BLaER1 treated with 17β-estradiol and CSF1 and Interleukin-3, amounts not matched to agents 10 nM and 100 nM (cell line): ENCODE measurements at regions not wholly inside any gene's neighbourhood (a gene's known extent, or its start where the extent isn't known, plus 50 kb on each side); places are given as distances from the start of the nearest gene placed in this dataset.

Experiments
- H3K27ac ChIP-seq, 11 experiments: shearing (Covaris generic); formaldehyde crosslinking; 2 replicates each; pipeline ENCODE4 v1.8.1; 2022
- H3K27me3 ChIP-seq, 11 experiments: shearing (Covaris generic); formaldehyde crosslinking; 2 replicates each; pipeline ENCODE4 v1.8.1; 2022
- H3K36me3 ChIP-seq, 11 experiments: shearing (Covaris generic); formaldehyde crosslinking; 2 replicates each; pipeline ENCODE4 v1.8.1; 2022
- H3K4me1 ChIP-seq, 10 experiments: shearing (Covaris generic); formaldehyde crosslinking; 2 replicates each; pipeline ENCODE4 v1.8.1; 2022
- H3K4me2 ChIP-seq, 11 experiments: shearing (Covaris generic); formaldehyde crosslinking; 2 replicates each; pipeline ENCODE4 v1.8.1; 2022
- H3K4me3 ChIP-seq, 10 experiments: shearing (Covaris generic); formaldehyde crosslinking; 2 replicates each; pipeline ENCODE4 v1.8.1; 2022
- H3K9ac ChIP-seq, 11 experiments: shearing (Covaris generic); formaldehyde crosslinking; 2 replicates each; pipeline ENCODE4 v1.8.1; 2022
- H3K9me3 ChIP-seq, 11 experiments: shearing (Covaris generic); formaldehyde crosslinking; replicated peaks in 1 of 11; 2 replicates each; pipeline ENCODE4 v1.8.1; 2022
- H4K20me1 ChIP-seq, 11 experiments: shearing (Covaris generic); formaldehyde crosslinking; 2 replicates each; pipeline ENCODE4 v1.8.1; 2022
- Cebpa-rat ChIP-seq, 11 experiments: shearing (Covaris generic); IDR thresholded peaks; 2 replicates each; pipeline ENCODE4 v1.8.1; 2022

DNA sequence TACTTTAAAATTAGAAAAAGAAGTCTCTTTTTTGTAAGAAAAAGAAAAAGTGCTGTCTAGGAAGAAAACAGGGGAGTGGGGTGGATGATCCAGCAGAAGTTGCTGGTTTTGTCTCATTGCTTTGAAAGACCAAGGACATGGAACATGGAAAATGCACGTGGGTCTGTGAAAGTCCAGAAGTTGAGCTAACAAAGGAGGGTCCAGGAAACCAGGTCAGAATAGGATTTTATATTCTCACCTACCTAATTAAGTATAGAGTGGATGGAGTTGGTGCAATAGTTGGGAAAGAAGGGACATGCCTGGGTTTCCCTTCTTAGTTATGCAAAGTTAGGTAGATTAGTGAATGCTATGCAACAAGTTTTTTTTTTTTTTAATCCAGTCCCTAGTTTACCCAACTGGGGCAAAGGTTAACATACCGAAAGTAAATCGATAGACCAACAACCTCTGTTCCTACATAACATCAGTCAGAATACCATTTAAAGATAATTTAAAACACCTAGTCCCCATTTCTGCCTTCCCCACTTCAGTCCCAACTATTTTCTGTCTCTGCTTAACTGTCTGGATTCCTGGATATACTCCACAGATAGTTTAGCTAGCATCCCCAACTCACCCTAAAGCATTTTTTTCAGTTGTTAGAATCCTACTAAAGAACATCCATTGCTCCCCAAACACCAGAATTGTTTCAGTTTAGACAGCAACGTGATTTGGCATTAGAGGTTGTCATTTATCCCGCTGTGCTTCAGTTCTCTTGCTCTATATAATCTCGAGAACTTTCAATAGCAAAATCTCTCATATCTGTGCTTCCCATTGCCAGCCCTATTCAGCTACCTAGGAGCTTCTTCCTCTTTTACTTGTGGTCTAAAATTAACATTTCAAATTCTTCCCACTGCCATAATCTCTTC, 105.7 kb upstream of the PLPPR5 start:
- Histone ChIP-seq H3K4me1 (peaks cover 0 to 4% (median 0%) of the 10 kb centered on the region in 10 experiments; a peak in 1 of 20 replicates), H3K27ac (no peak overlapping the region), H3K4me2 (no peak overlapping the region), H4K20me1 (no peaks in the 10 kb centered on the region), H3K36me3 (no peaks in the 10 kb centered on the region), H3K27me3 (no peaks in the 10 kb centered on the region), H3K4me3 (no peak overlapping the region), H3K9ac (no peak overlapping the region), H3K9me3 (peaks cover 0 to 6% (median 0%) of the 10 kb centered on the region in 11 experiments; a peak in 1 of 22 replicates)
- TF ChIP-seq Cebpa-rat (IDR thresholded peaks at IDR 0.05): no peak

DNA sequence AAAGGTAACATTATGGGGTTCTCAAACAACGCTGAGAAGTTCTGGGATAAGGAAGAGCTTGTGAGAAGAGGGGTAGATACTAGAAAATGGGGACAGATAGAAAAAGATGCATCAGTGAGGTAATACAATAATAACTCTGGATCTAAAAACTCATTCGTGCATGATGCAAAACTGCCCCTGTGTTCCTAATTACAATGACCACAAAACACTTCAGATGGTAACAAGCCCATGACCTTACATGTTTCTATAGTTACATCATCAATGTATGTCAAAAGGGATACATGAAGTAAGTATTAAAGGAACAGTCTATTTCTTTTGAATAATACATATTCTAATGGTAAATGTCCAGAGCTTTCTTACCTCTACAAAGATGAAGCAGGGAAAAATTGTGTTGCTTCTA, 110.6 kb upstream of the PLPPR5 start:
- Histone ChIP-seq H3K4me1 (no peaks in the 10 kb centered on the region), H4K20me1 (no peaks in the 10 kb centered on the region), H3K9ac (no peak overlapping the region), H3K27me3 (no peaks in the 10 kb centered on the region), H3K4me3 (no peak overlapping the region), H3K36me3 (no peaks in the 10 kb centered on the region), H3K4me2 (no peak overlapping the region), H3K27ac (no peak overlapping the region), H3K9me3 (peaks cover 0 to 6% (median 0%) of the 10 kb centered on the region in 11 experiments; a peak in 1 of 22 replicates)
- no peak for TF ChIP-seq Cebpa-rat (IDR thresholded peaks at IDR 0.05)

GRCh38 chr1:99119188-99119587, 114.5 kb upstream of the PLPPR5 start:
- no peaks in the 10 kb centered on the region for H4K20me1 ChIP-seq
- H3K4me1 ChIP-seq: no peaks in the 10 kb centered on the region
- no peaks in the 10 kb centered on the region for H3K36me3 ChIP-seq
- no peak overlapping the region for H3K9ac ChIP-seq
- no peak overlapping the region for H3K4me2 ChIP-seq
- no peaks in the 10 kb centered on the region for H3K27me3 ChIP-seq
- no peaks in the 10 kb centered on the region for H3K9me3 ChIP-seq
- H3K4me3 ChIP-seq: no peak overlapping the region
- no peak for TF ChIP-seq Cebpa-rat (IDR thresholded peaks at IDR 0.05)
- no peak overlapping the region for H3K27ac ChIP-seq

GRCh38 chr1:99122039-99122438, 117.4 kb upstream of the PLPPR5 start:
- Histone ChIP-seq H3K9me3 (no peaks in the 10 kb centered on the region), H3K27me3 (no peaks in the 10 kb centered on the region), H3K27ac (no peak overlapping the region), H3K4me3 (no peak overlapping the region), H4K20me1 (no peaks in the 10 kb centered on the region), H3K4me1 (no peaks in the 10 kb centered on the region), H3K4me2 (no peak overlapping the region), H3K9ac (no peak overlapping the region), H3K36me3 (no peaks in the 10 kb centered on the region)
- no peak for TF ChIP-seq Cebpa-rat (IDR thresholded peaks at IDR 0.05)

DNA sequence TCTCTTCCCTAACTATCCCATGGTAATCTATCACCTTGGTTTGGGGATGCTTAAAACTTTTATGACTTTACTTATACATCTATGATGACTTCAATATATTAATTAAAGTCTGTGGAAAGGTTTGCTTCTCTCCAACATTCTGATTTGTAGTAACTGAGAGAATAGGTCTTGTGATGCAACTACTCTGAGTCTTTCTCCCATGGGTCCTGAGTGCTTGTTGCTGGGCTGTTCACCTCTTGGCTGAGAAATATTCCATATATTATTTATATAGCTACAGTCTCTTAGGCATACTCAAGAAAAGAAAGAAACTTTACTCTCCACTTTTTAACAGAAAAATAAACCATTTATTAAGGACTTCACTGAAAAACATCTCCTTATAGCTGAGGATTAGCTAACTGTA, 119.3 kb upstream of the PLPPR5 start:
- H3K27me3 ChIP-seq: no peaks in the 10 kb centered on the region

GRCh38 chr1:99131546-99131945, 126.9 kb upstream of the PLPPR5 start:
- H3K9me3 ChIP-seq: peaks cover 0 to 5% (median 2%) of the 10 kb centered on the region in 11 experiments; a peak in 13 of 22 replicates
- no peaks in the 10 kb centered on the region for H4K20me1 ChIP-seq
- H3K9ac ChIP-seq: no peak overlapping the region
- no peaks in the 10 kb centered on the region for H3K27me3 ChIP-seq
- H3K4me2 ChIP-seq: no peak overlapping the region
- H3K36me3 ChIP-seq: no peaks in the 10 kb centered on the region
- H3K4me3 ChIP-seq: no peak overlapping the region
- no peaks in the 10 kb centered on the region for H3K4me1 ChIP-seq
- TF ChIP-seq Cebpa-rat (IDR thresholded peaks at IDR 0.05): no peak
- no peak overlapping the region for H3K27ac ChIP-seq

More for the DNA sequence above, 119.3 kb upstream of the PLPPR5 start:
- TF ChIP-seq Cebpa-rat (IDR thresholded peaks at IDR 0.05): no peak
- no peaks in the 10 kb centered on the region for H3K4me1 ChIP-seq
- H3K9ac ChIP-seq: no peak overlapping the region
- no peaks in the 10 kb centered on the region for H3K36me3 ChIP-seq
- no peaks in the 10 kb centered on the region for H4K20me1 ChIP-seq
- H3K27ac ChIP-seq: no peak overlapping the region
- H3K4me3 ChIP-seq: no peak overlapping the region
- H3K9me3 ChIP-seq: no peaks in the 10 kb centered on the region
- no peak overlapping the region for H3K4me2 ChIP-seq

DNA sequence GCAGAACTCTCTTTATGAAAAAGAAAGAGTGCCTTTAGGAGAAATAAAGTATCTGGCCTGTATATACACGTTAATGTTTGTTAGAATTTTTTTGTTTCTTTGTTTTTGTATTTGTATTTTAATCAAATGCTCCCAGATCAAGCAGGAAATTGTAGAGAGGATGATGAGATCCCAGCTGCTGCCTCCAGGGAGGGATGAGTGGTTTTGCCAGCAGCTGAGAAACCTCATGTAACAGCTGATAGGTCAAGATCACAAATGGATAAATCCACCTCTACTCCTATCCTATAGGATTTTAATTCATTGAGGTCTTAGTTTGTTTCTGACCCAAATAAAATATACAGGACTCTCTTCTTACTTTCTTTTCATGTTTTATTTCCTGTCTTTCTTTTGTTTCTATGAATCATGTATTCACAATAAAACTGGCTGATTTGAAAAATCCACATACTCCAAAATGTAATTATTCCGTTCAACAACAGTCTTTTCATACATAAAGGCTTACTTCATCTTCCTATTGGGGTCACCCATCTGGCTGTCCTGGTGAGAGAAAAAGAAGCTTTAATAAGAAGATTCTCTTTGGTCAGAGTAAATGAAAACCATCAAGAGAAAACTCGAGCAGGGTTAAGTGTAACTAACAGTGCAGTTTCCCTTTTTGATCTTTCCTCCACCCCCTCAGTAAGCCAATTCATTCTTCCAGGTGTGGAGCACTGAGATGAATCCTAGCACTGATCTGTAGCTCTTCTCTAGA, 129.3 kb upstream of the PLPPR5 start:
- H3K36me3 ChIP-seq: no peaks in the 10 kb centered on the region
- H3K4me3 ChIP-seq: no peak overlapping the region
- H3K9ac ChIP-seq: no peak overlapping the region
- peaks cover 7 to 19% (median 14%) of the 10 kb centered on the region in 11 experiments; a peak in 21 of 22 replicates for H3K9me3 ChIP-seq
- no peak overlapping the region for H3K27ac ChIP-seq
- H3K4me1 ChIP-seq: no peaks in the 10 kb centered on the region
- no peaks in the 10 kb centered on the region for H3K27me3 ChIP-seq
- TF ChIP-seq Cebpa-rat (IDR thresholded peaks at IDR 0.05): no peak
- no peaks in the 10 kb centered on the region for H4K20me1 ChIP-seq
- H3K4me2 ChIP-seq: no peak overlapping the region

DNA sequence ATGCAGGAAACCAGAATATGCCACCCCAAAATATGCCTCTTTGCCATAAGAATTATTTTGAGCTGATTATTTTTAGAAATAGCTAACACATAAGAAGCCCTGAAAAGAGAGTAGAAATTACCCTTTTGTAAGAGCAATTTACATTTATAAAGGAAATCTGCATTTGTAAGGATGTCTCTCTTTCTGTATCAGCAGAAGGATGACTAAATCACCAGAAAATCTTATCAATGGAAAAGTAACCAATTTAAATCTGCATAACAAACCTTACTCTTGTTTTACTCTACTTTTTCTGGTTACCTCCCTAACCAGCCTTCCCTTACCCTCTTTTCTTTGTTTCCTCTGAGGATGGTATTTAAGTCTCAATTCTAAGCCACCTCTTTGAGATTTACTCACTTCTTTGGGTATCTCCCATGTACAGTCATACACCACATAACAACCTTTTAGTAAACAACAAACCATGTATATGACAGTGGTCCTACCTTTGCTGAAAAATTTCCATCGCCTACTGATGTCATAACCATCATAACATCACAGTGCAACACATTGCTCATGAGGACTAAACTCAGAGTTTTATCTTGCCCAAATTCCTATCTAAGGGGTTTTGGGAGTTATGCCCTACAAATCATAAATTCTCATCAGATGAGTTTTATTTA, 126.6 kb upstream of the PLPPR4 start:
- Histone ChIP-seq H3K9me3 (peaks cover 7 to 19% (median 14%) of the 10 kb centered on the region in 11 experiments; a peak in 21 of 22 replicates), H3K36me3 (no peaks in the 10 kb centered on the region), H3K27ac (no peak overlapping the region), H3K4me3 (no peak overlapping the region), H3K4me2 (no peak overlapping the region), H3K9ac (no peak overlapping the region), H3K27me3 (no peaks in the 10 kb centered on the region), H4K20me1 (no peaks in the 10 kb centered on the region), H3K4me1 (no peaks in the 10 kb centered on the region)
- TF ChIP-seq Cebpa-rat (IDR thresholded peaks at IDR 0.05): no peak

DNA sequence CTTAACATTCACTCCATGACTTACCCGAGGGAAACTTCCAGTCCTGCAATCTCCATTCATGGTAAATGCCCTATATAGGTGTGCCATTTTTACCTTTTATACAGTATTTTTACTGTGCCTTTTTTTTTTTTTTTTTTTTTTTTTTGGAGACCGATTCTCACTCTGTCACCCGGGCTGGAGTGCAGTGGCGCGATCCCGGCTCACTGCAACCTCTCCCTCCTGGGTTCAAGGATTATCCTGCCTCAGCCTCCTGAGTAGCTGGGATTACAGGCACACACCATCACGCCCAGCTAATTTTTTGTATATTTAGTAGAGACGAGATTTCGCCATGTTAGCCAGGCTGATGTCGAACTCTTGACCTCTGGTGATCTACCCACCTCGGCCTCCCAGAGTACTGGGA, 124.4 kb upstream of the PLPPR4 start:
- Histone ChIP-seq H3K9me3 (peaks cover 7 to 19% (median 14%) of the 10 kb centered on the region in 11 experiments; a peak in 21 of 22 replicates), H3K27ac (no peak overlapping the region), H3K9ac (no peak overlapping the region), H3K27me3 (no peaks in the 10 kb centered on the region), H3K4me1 (no peaks in the 10 kb centered on the region), H3K4me2 (no peak overlapping the region), H4K20me1 (no peaks in the 10 kb centered on the region), H3K36me3 (no peaks in the 10 kb centered on the region), H3K4me3 (no peak overlapping the region)
- TF ChIP-seq Cebpa-rat (IDR thresholded peaks at IDR 0.05): no peak
